ENCODE measurements at regions not wholly inside any gene's neighbourhood (a gene's known extent, or its start where the extent isn't known, plus 50 kb on each side); places are given as distances from the start of the nearest gene placed in this dataset.

GRCh38 chr3:186476044-186476468 is 68.1 kb downstream of the CRYGS start:
- TF ChIP-seq, protein P1, sequence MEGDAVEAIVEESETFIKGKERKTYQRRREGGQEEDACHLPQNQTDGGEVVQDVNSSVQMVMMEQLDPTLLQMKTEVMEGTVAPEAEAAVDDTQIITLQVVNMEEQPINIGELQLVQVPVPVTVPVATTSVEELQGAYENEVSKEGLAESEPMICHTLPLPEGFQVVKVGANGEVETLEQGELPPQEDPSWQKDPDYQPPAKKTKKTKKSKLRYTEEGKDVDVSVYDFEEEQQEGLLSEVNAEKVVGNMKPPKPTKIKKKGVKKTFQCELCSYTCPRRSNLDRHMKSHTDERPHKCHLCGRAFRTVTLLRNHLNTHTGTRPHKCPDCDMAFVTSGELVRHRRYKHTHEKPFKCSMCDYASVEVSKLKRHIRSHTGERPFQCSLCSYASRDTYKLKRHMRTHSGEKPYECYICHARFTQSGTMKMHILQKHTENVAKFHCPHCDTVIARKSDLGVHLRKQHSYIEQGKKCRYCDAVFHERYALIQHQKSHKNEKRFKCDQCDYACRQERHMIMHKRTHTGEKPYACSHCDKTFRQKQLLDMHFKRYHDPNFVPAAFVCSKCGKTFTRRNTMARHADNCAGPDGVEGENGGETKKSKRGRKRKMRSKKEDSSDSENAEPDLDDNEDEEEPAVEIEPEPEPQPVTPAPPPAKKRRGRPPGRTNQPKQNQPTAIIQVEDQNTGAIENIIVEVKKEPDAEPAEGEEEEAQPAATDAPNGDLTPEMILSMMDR (IDR thresholded peaks at IDR 0.05), result no peak
- TF ChIP-seq EP300 (IDR thresholded peaks at IDR 0.05; ENCODE audit: low read depth), result no peak
